ENCODE measurements at regions not wholly inside any gene's neighbourhood (a gene's known extent, or its start where the extent isn't known, plus 50 kb on each side); places are given as distances from the start of the nearest gene placed in this dataset.
A peak's percentile ranks its signal among the peaks of the same experiment; 100 is the strongest.

DNA sequence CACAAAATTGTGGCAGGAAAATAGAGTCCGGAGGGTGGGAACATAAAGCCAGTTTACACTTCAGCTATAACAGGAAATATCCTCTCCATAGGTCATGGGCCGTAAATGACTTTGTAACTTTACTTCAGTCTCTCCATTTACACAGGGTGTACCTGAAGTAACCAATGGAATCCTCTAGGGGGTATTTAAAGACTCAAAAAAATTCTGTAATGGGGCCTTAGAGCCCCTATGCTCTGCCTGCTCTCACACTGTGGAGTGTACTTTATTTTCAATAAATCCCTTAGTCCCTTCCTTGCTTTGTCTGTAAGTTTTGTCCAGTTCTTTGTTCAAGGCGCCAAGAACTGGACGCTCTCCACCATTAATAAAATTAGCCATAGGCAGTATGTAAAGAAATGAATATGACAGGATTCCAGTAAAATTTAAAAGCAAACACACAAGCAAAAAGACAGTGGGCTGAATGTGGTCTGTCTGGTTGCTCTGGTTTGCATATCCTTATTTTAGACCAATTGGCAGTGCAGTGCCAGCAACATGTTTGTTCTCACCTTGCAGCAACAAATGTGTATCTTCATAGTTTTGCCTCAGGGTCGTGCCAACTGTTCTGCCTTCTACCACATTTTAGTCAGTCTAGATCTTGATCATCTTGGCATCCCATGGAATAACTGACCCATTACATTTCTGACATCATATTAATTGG lies 801.5 kb upstream of the SPRY2 start:
- no peaks in the 10 kb centered on the region for H3K27me3 ChIP-seq
- H3K36me3 ChIP-seq = no peaks in the 10 kb centered on the region
- ATAC-seq (ENCODE audit: low FRiP score in 2 of 2) = no peak
- no peak for DNase-seq
- TF ChIP-seq, protein P1, sequence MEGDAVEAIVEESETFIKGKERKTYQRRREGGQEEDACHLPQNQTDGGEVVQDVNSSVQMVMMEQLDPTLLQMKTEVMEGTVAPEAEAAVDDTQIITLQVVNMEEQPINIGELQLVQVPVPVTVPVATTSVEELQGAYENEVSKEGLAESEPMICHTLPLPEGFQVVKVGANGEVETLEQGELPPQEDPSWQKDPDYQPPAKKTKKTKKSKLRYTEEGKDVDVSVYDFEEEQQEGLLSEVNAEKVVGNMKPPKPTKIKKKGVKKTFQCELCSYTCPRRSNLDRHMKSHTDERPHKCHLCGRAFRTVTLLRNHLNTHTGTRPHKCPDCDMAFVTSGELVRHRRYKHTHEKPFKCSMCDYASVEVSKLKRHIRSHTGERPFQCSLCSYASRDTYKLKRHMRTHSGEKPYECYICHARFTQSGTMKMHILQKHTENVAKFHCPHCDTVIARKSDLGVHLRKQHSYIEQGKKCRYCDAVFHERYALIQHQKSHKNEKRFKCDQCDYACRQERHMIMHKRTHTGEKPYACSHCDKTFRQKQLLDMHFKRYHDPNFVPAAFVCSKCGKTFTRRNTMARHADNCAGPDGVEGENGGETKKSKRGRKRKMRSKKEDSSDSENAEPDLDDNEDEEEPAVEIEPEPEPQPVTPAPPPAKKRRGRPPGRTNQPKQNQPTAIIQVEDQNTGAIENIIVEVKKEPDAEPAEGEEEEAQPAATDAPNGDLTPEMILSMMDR (IDR thresholded peaks at IDR 0.05) = no peak
- no peak for TF ChIP-seq POLR2AphosphoS5 (IDR thresholded peaks at IDR 0.05)
- TF ChIP-seq POLR2A (IDR thresholded peaks at IDR 0.05) = no peak
- no peak for TF ChIP-seq EP300 (IDR thresholded peaks at IDR 0.05)
- H3K4me3 ChIP-seq = no peak overlapping the region
- H3K4me1 ChIP-seq = no peaks in the 10 kb centered on the region
- no peak overlapping the region for H3K27ac ChIP-seq
- no peaks in the 10 kb centered on the region for H3K9me3 ChIP-seq
- WGBS, 2 donors = 72 to 79% methylated on average over 5 of the region's 5 CpGs

DNA sequence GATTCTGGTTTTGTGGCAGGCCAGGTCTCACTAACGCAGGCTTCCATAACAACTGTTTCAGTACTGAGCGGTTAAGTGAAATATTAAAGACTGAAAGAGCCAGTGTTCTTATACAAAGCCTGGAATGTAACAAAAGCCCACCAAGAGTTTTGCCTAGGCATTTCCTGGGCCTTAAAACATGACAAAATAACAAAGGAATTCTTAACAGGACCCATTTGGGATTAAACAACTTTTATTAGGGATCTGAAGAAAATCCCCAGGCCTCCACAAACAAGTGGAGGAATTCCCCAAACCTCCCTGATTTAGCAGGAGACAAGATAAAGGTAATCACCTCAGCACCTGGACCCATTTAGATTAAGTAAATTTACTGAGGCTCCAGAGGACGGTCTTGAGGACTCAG lies 799.7 kb upstream of the SPRY2 start:
- Histone ChIP-seq H3K36me3 (no peaks in the 10 kb centered on the region), H3K4me1 (no peaks in the 10 kb centered on the region), H3K27me3 (no peaks in the 10 kb centered on the region), H3K9me3 (no peaks in the 10 kb centered on the region), H3K27ac (no peak overlapping the region), H3K4me3 (no peak overlapping the region)
- ATAC-seq (ENCODE audit: low FRiP score in 2 of 2) (no peak), DNase-seq (no peak)
- WGBS, 2 donors = 70 to 74% methylated on average over 3 of the region's 3 CpGs
- TF ChIP-seq, protein P1 (IDR thresholded peaks at IDR 0.05) = no peak
- no peak for TF ChIP-seq POLR2A (IDR thresholded peaks at IDR 0.05)
- TF ChIP-seq POLR2AphosphoS5 (IDR thresholded peaks at IDR 0.05) = no peak
- no peak for TF ChIP-seq EP300 (IDR thresholded peaks at IDR 0.05)

DNA sequence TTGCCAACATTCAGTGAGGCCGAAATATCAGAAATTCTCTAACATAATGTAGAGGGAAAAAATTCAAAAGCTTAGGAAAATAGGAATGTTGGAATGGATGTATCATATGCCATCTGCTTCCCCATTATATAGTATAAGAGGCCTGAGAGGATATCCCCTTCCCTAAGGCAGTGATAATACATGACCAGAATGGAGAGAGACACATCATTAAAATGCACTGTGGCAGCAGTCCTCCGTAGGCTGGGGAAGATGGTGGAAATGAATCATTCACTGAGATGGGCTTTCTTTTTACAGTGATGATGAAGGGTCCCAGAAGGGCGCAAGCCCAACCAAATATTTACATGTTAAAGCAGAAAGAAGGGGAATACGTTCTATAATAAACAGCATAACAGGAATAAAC lies 799.1 kb upstream of the SPRY2 start:
- 64 to 71% methylated on average over 4 of the region's 4 CpGs for WGBS, 2 donors
- H3K36me3 ChIP-seq = no peaks in the 10 kb centered on the region
- H3K4me3 ChIP-seq = no peak overlapping the region
- no peaks in the 10 kb centered on the region for H3K9me3 ChIP-seq
- no peak overlapping the region for H3K27ac ChIP-seq
- H3K27me3 ChIP-seq = no peaks in the 10 kb centered on the region
- DNase-seq = no peak
- ATAC-seq (ENCODE audit: low FRiP score in 2 of 2) = no peak
- no peaks in the 10 kb centered on the region for H3K4me1 ChIP-seq
- no peak for TF ChIP-seq POLR2A (IDR thresholded peaks at IDR 0.05)

DNA sequence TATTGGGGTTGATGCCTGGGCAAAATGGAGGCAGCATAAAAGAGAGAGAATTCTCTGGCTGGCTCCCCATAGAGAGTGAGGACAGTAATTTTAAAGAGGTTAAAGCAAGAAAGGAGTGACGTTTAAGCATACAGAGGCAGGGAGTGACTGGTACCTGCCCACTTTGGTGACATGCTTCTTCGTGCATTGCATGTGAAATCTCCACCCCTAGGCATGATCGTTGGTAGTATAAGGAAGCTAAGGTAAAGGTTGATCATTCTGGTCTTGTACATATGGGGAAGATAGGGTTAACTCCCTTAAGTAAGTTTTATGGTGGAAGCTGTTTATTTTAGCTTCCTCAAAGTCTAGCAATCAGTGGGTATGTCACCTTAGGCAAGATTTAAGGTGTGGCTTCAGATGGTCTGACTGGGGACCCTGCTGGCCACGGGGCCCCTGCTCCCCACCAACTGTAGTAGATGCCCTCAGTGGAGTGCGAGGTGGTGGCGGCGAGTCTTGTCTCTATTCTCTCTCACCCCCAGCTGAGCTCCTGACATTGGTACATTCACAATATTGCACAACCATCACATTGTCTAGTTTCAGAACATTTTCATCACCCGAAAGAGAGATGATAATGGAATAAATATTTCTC lies 797.5 kb upstream of the SPRY2 start:
- TF ChIP-seq, protein P1 (IDR thresholded peaks at IDR 0.05) = no peak
- TF ChIP-seq POLR2A (IDR thresholded peaks at IDR 0.05) (no peak), EP300 (IDR thresholded peaks at IDR 0.05) (no peak), POLR2AphosphoS5 (IDR thresholded peaks at IDR 0.05) (no peak)
- Histone ChIP-seq H3K9me3 (no peaks in the 10 kb centered on the region), H3K36me3 (no peaks in the 10 kb centered on the region), H3K4me3 (no peak overlapping the region), H3K27me3 (no peaks in the 10 kb centered on the region), H3K4me1 (no peaks in the 10 kb centered on the region), H3K27ac (no peak overlapping the region)
- 80 to 88% methylated on average over 8 of the region's 8 CpGs for WGBS, 2 donors
- DNase-seq (peak in 1 of 2 donors; percentile 6), ATAC-seq (ENCODE audit: low FRiP score in 2 of 2) (no peak)

DNA sequence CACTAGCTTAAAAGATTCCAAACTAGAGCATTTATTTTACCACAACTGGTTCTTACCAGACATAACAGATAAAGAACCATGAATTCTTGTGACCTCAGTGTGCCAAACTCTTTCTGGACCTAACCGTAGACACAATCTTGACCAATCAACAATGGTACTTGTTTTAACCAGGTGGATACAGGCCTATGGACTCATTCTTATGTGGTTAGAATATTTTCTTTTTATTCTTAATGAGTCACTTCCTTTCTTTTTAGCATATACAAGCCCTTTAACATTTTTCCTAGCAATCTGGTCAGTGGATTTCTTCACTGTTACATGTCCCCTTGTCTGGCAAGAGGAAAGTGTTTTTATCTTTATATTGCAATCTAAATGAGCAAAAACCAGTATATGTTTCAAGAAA lies 792.1 kb upstream of the SPRY2 start:
- Histone ChIP-seq H3K4me1 (no peaks in the 10 kb centered on the region), H3K27ac (no peak overlapping the region), H3K36me3 (no peaks in the 10 kb centered on the region), H3K27me3 (no peaks in the 10 kb centered on the region), H3K4me3 (no peak overlapping the region), H3K9me3 (no peaks in the 10 kb centered on the region)
- no peak for DNase-seq
- TF ChIP-seq EP300 (IDR thresholded peaks at IDR 0.05) (no peak), POLR2AphosphoS5 (IDR thresholded peaks at IDR 0.05) (no peak), POLR2A (IDR thresholded peaks at IDR 0.05) (no peak)
- TF ChIP-seq, protein P1 (IDR thresholded peaks at IDR 0.05) = no peak
- ATAC-seq (ENCODE audit: low FRiP score in 2 of 2) = no peak
- 93 to 96% methylated on average over 1 of the region's 1 CpG for WGBS, 2 donors

Measured in upper lobe of left lung (tissue), 6 donors.